NCI-H345 treated with DMSO at 0.1 percent for 48 hours (cell line): ENCODE measurements at regions not wholly inside any gene's neighbourhood (a gene's known extent, or its start where the extent isn't known, plus 50 kb on each side); places are given as distances from the start of the nearest gene placed in this dataset.
"Not testable (repeated sequence)": the region's sequence is repeated elsewhere in the genome, so short reads cannot be mapped to it uniquely, and the experiment has no call there.

ENCODE experiments used
- DNase-seq: peaks from one replicate; lab custom pipeline; 2025; ENCODE audit not compliant: unreplicated experiment; lab: John Stamatoyannopoulos, UW

GRCh38 chr16:22436823-22437652 lies 62.6 kb upstream of the CDR2 start:
- peak; percentile 10 for DNase-seq

GRCh38 chr16:22436326-22436822 lies 62.0 kb upstream of the CDR2 start:
- DNase-seq = not testable (repeated sequence)

- DNase-seq = not testable (repeated sequence)
Observed at GRCh38 chr16:22431314-22431713, 56.9 kb upstream of the CDR2 start.

GRCh38 chr16:22428654-22429053 lies 54.2 kb upstream of the CDR2 start:
- DNase-seq = no peak

DNA sequence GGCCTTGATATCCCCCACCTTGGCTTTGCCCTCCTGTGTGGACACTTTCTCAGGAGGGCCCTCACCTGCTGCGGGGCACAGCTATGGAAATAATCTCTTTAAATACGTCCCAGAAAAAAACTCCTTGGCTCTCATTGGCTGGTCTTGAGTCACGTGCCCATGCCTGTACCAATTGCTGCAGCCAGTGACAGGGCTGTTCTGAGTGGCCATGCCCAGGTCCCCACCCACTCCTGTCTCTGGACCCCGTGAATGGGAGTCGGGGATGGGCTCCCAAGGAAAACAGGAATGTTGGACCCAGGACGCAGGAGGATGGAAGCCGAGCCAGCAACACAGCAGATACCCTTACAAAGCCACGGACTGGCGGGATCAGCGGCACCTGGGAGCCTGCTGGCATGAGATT lies 53.1 kb upstream of the CDR2 start:
- DNase-seq = no peak

- no peak for DNase-seq
Observed at GRCh38 chr16:22425847-22426246, 51.4 kb upstream of the CDR2 start.

DNA sequence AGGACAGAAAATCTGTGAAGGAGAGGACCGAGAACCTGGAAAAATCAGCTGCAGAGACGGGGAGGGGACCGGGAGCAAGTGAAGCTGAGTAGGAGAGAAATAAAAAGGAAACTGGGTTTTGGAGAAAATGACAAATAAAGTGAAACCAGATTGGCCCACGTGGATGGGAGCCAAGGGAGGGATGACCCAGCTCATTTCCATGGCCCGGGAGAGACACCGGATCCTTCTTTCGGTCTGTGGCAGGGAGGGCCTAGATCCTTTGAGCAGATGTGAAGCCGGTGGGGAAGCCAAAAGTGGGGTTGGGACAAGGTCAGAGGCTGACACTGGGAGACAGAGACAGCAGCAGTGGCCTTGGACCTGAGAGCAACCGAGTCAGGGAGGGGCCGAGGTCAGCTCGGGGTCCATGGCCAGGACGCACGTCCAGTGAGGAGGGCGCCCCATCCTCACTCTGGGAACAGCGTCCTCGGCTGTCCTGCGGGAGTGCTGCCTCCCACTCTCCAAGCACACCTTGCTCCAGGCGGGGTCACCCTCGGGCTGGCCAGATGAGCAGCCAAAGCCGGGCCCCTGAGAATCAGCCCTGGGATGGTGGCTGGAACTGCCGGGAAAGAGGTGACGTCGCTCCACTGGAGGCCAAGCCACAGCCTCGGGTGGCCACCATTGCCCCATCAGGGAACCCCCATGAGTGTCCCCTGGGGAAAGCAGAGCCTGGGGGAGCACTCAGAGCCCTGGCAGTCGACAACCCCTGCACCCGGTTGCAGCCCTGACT lies 50.8 kb upstream of the CDR2 start:
- no peak for DNase-seq

GRCh38 chr16:22424161-22424937 lies 49.9 kb upstream of the CDR2 start:
- no peak for DNase-seq
